Tibial nerve (tissue), 3 donors: ENCODE measurements at regions not wholly inside any gene's neighbourhood (a gene's known extent, or its start where the extent isn't known, plus 50 kb on each side); places are given as distances from the start of the nearest gene placed in this dataset.
"Not testable (repeated sequence)": the region's sequence is repeated elsewhere in the genome, so short reads cannot be mapped to it uniquely, and the experiment has no call there.

ENCODE experiments used
- CTCF ChIP-seq, 5 experiments: fragments of 200-600 bp in 3 of 5; fragments of 450-650 bp in 2 of 5; sonication (generic) in 3 of 5; IDR thresholded peaks; one replicate each; pipeline ENCODE4 v1.5.1; 2016 to 2019; ENCODE audit warnings: antibody characterized with exemption in 5 of 5, mild to moderate bottlenecking in 3 of 5, moderate library complexity in 2 of 5
- POLR2A ChIP-seq, 2 donors: fragments of 450-650 bp; IDR thresholded peaks; one replicate each; pipeline ENCODE4 v1.6.1; 2017; ENCODE audit warnings: antibody characterized with exemption in 2 of 2, mild to moderate bottlenecking in 2 of 2, moderate library complexity in 2 of 2

GRCh38 chr2:95723627-95724210 is 131.9 kb downstream of the TRIM43 start:
- not testable (repeated sequence) for TF ChIP-seq CTCF, POLR2A (IDR thresholded peaks at IDR 0.05)
